HCT116 (cell line): ENCODE measurements at regions not wholly inside any gene's neighbourhood (a gene's known extent, or its start where the extent isn't known, plus 50 kb on each side); places are given as distances from the start of the nearest gene placed in this dataset.

Experiments
- ATAC-seq: fragments of 200-7000 bp; cut with Tn5 transposase; 2 replicates; pipeline ENCODE4 v1.9.1; 2020; ENCODE audit warnings: mild to moderate bottlenecking, moderate library complexity
- BruUV-seq: library from RNA; stranded (reverse); fragments of 400-500 nt; replicated peaks from 2 replicates; lab custom pipeline; 2021; lab: Mats Ljungman, UMichigan
- CTCF ChIA-PET: fragments of 300-600 bp; sonication (Branson Sonifier 250); formaldehyde crosslinking; loops from one replicate; lab custom pipeline; 2021; ENCODE audit warnings: antibody characterized with exemption; lab: Charles Lee
- POLR2A ChIA-PET: fragments of 300-600, 350-600 bp; sonication (Branson Sonifier 250); formaldehyde crosslinking; loops from one replicate; lab custom pipeline; 2021; ENCODE audit warnings: antibody characterized with exemption; lab: Charles Lee
- RAD21 ChIA-PET, 2 experiments: fragments of 300-600 bp; sonication (Branson Sonifier 250); formaldehyde crosslinking; loops; one replicate each; lab custom pipeline; 2023; ENCODE audit warnings: low total read pairs in 2 of 2; ENCODE audit not compliant: uncharacterized antibody in 2 of 2, unreplicated experiment in 2 of 2, low non-redundant PET in 1 of 2; lab: Charles Lee
- DNase-seq: peaks from one replicate; pipeline ENCODE4 v3.0.0-alpha.2; 2010; ENCODE audit warnings: low read depth, low spot score
- H2AFZ ChIP-seq: fragments of 200-600 bp; shearing (Covaris generic), sonication (generic); 2 replicates; pipeline ENCODE4 v1.6.1; 2017; ENCODE audit warnings: low read depth, mixed run types, mixed read lengths, antibody characterized with exemption, low read length; ENCODE audit not compliant: poor library complexity, severe bottlenecking
- H3K27ac ChIP-seq: 2 replicates; pipeline ENCODE4 v1.5.1; 2012; ENCODE audit warnings: low read depth, low read length
- H3K27me3 ChIP-seq: fragments of 200-600 bp; sonication (generic); 2 replicates; pipeline ENCODE4 v1.6.1; 2016; ENCODE audit warnings: mixed run types, low read length, mixed read lengths; ENCODE audit not compliant: insufficient read depth
- H3K36me3 ChIP-seq, 2 experiments: fragments of 200-500 bp in 1 of 2; fragments of 200-600 bp in 1 of 2; sonication (Bioruptor generic) in 1 of 2; sonication (generic) in 1 of 2; 2 replicates each; pipeline versions ENCODE4 v1.5.1 to v1.6.1; 2014 to 2016; ENCODE audit warnings: low read length in 2 of 2, inconsistent platforms in 1 of 2, mixed read lengths in 1 of 2, mixed run types in 1 of 2; ENCODE audit not compliant: insufficient read depth in 2 of 2, control insufficient read depth in 1 of 2
- H3K4me1 ChIP-seq, 2 experiments: fragments of 200-600 bp in 1 of 2; sonication (generic) in 1 of 2; 2 replicates each; pipeline versions ENCODE4 v1.5.1 to v1.6.1; 2012 to 2017; ENCODE audit warnings: low read length in 2 of 2, inconsistent platforms in 1 of 2, mild to moderate bottlenecking in 1 of 2, mixed read lengths in 1 of 2, mixed run types in 1 of 2, moderate library complexity in 1 of 2; ENCODE audit not compliant: insufficient read depth in 2 of 2, control insufficient read depth in 1 of 2
- H3K4me2 ChIP-seq: fragments of 200-600 bp; sonication (generic); 2 replicates; pipeline ENCODE4 v1.6.1; 2017; ENCODE audit warnings: mixed run types, low read length, mixed read lengths
- H3K4me3 ChIP-seq, 2 experiments: fragments of 200-600 bp in 1 of 2; sonication (generic) in 1 of 2; replicated peaks in 1 of 2; 2 replicates each; pipeline ENCODE4 v1.5.1; 2011 to 2016; ENCODE audit warnings: low read length in 2 of 2, control low read depth in 1 of 2, low read depth in 1 of 2, mild to moderate bottlenecking in 1 of 2, mixed read lengths in 1 of 2, mixed run types in 1 of 2
- H3K79me2 ChIP-seq: fragments of 200-600 bp; sonication (generic); 2 replicates; pipeline ENCODE4 v1.6.1; 2017; ENCODE audit warnings: mild to moderate bottlenecking, mixed run types, low read length, moderate library complexity, mixed read lengths; ENCODE audit not compliant: insufficient read depth
- H3K9ac ChIP-seq: fragments of 200-600 bp; sonication (generic); 2 replicates; pipeline ENCODE4 v1.6.1; 2016; ENCODE audit warnings: low read length, mixed read lengths
- H3K9me2 ChIP-seq: fragments of 200-600 bp; sonication (generic), shearing (Covaris generic); 2 replicates; pipeline ENCODE4 v1.6.1; 2017; ENCODE audit warnings: mixed run types, mild to moderate bottlenecking, moderate library complexity; ENCODE audit not compliant: insufficient read depth
- H3K9me3 ChIP-seq, 2 experiments: fragments of 200-500 bp in 1 of 2; fragments of 200-600 bp in 1 of 2; sonication (Bioruptor generic) in 1 of 2; sonication (generic) in 1 of 2; 2 replicates each; pipeline ENCODE4 v1.6.1; 2014 to 2017; ENCODE audit warnings: low read length in 2 of 2, mixed read lengths in 2 of 2, inconsistent platforms in 1 of 2, low read depth in 1 of 2, mild to moderate bottlenecking in 1 of 2, mixed run types in 1 of 2, moderate library complexity in 1 of 2; ENCODE audit not compliant: control insufficient read depth in 1 of 2, insufficient read depth in 1 of 2
- H4K20me1 ChIP-seq: fragments of 200-600 bp; sonication (generic), shearing (Covaris generic); 2 replicates; pipeline ENCODE4 v1.6.1; 2017; ENCODE audit warnings: mixed run types, mild to moderate bottlenecking, moderate library complexity; ENCODE audit not compliant: insufficient read depth
- ATF3 ChIP-seq: IDR thresholded peaks from 2 replicates; pipeline ENCODE4 v1.6.1; 2012
- REST ChIP-seq: IDR thresholded peaks from 2 replicates; pipeline ENCODE4 v1.6.1; 2012; ENCODE audit warnings: low read depth
- TCF7L2 ChIP-seq: IDR thresholded peaks from 2 replicates; pipeline ENCODE4 v1.7.0; 2011; ENCODE audit warnings: borderline replicate concordance, inconsistent platforms; ENCODE audit not compliant: insufficient read depth, insufficient read length; ENCODE audit errors: extremely low read depth
- intact Hi-C: fragments of 100-400 bp; cut with micrococcal nuclease; formaldehyde crosslinking; loops from 2 replicates; pipeline ENCODE4 v1.10.0; 2022
- TF ChIP-seq, protein P1 (sequence below): IDR thresholded peaks from 2 replicates; pipeline ENCODE4 v1.6.1; 2011; ENCODE audit warnings: mild to moderate bottlenecking, low read length, moderate library complexity; ENCODE audit not compliant: insufficient replicate concordance; ENCODE audit errors: extremely low read depth

- TF ChIP-seq REST = no peak
- TF ChIP-seq, protein P1, sequence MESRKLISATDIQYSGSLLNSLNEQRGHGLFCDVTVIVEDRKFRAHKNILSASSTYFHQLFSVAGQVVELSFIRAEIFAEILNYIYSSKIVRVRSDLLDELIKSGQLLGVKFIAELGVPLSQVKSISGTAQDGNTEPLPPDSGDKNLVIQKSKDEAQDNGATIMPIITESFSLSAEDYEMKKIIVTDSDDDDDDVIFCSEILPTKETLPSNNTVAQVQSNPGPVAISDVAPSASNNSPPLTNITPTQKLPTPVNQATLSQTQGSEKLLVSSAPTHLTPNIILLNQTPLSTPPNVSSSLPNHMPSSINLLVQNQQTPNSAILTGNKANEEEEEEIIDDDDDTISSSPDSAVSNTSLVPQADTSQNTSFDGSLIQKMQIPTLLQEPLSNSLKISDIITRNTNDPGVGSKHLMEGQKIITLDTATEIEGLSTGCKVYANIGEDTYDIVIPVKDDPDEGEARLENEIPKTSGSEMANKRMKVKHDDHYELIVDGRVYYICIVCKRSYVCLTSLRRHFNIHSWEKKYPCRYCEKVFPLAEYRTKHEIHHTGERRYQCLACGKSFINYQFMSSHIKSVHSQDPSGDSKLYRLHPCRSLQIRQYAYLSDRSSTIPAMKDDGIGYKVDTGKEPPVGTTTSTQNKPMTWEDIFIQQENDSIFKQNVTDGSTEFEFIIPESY = no peak
These were observed 74.7 kb upstream of the DLG1 start (continued) for GRCh38 chr3:197373096-197373495.

DNA sequence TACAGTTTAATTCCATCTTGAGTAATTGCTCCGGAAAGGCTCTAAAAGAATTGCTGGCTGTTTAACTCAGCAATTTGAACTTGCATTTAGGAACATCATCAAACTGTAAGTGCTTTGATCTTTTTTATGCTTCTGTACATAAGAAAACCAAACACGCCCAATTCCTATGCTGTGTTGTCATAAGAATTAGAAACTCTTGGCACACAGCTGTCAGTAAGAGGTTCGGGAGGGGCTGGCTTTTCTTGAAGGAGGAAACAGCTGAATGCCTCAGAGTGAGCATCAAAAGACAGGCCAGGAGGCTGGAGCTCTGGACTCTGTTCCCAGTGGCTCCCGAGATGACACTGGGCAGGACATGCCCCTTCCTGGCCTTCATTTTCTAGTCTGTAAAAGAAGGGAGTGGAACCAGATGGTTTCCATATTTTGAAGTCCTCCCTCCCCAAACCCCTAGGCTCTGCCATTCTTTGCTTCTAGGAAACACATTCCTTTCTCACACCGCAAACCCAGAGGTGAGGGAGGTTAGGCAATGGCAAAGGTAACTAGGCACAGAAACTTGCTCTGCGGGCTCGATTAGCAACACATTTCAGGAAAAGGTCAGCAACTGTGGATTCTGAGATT, 73.7 kb upstream of the DLG1 start:
- Histone ChIP-seq H3K9me2 (no peaks in the 10 kb centered on the region), H3K9me3 (no peaks in the 10 kb centered on the region), H3K4me2 (peak overlapping the region; percentile 58), H3K36me3 (no peaks in the 10 kb centered on the region), H3K4me3 (peak overlapping the region in 1 of 2 experiments; percentile 23; a peak in 1 of 4 replicates), H2AFZ (peak overlapping the region; percentile 51), H3K27me3 (no peaks in the 10 kb centered on the region), H3K4me1 (peaks cover 11 to 16% of the 10 kb centered on the region in 2 experiments), H3K27ac (no peak overlapping the region), H3K9ac (0 out of 2 replicates have a peak overlapping the region, but pooled peaks have one; percentile 8), H3K79me2 (no peaks in the 10 kb centered on the region), H4K20me1 (no peaks in the 10 kb centered on the region)
- DNase-seq (no peak), ATAC-seq (peak; percentile 73)
- intact Hi-C loops = no loop called here
- CTCF ChIA-PET = no interaction called here
- POLR2A ChIA-PET = no interaction called here
- RAD21 ChIA-PET = no interaction called here
- BruUV-seq = no TSS peak
- TF ChIP-seq ATF3 (no peak), TCF7L2 (peak; percentile 14)
